ENCODE measurements at regions not wholly inside any gene's neighbourhood (a gene's known extent, or its start where the extent isn't known, plus 50 kb on each side); places are given as distances from the start of the nearest gene placed in this dataset.

DNA sequence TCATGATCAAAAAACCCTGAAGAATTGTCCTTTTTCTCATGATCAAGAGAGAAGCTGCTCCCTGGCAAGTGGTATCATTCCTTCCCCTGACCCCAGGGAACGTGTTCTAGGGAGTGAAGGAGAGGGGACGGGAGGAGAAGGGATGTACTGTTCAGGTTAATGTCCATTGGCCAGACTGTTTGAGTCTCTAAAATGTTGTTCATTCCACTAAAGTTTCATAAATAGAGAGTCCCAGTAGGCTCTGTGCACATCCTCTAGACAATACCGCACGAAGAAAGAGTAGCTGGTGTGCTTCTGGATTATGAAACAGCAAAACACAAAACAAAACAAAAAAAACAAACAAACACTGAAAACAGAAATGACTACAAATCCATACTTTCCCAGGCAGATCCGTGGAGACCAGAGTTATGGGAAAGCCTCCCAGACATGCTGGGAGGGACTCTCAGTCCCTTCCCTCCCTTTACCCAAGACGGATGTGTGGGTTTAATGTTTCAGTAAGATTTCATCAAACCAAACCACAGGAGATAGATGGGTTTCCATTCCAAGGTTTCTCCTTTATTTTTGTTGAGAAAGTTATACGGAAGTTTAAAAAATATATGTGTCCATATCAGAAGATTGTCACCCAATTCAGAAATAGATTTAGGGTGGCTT, 66.5 kb upstream of the TNS3 start:
- Histone ChIP-seq H3K4me1 (ENCODE audit: insufficient read depth, low read length) (peaks cover 8% of the 10 kb centered on the region; the same call in 1 of the 2 replicates), H3K36me3 (ENCODE audit: insufficient read depth, low read length) (no peaks in the 10 kb centered on the region), H3K9me3 (ENCODE audit: control insufficient read depth, insufficient read depth, low read length) (no peaks in the 10 kb centered on the region), H3K9ac (ENCODE audit: low read depth, low read length) (no peak overlapping the region)

- no peaks in the 10 kb centered on the region for H3K9me3 ChIP-seq (ENCODE audit: control insufficient read depth, insufficient read depth, low read length)
- peaks cover 8% of the 10 kb centered on the region; the same call in 1 of the 2 replicates for H3K4me1 ChIP-seq (ENCODE audit: insufficient read depth, low read length)
- H3K36me3 ChIP-seq (ENCODE audit: insufficient read depth, low read length) = no peaks in the 10 kb centered on the region
- H3K9ac ChIP-seq (ENCODE audit: low read depth, low read length) = no peak overlapping the region
Observed at GRCh38 chr7:47647918-47648250, 66.0 kb upstream of the TNS3 start.

DNA sequence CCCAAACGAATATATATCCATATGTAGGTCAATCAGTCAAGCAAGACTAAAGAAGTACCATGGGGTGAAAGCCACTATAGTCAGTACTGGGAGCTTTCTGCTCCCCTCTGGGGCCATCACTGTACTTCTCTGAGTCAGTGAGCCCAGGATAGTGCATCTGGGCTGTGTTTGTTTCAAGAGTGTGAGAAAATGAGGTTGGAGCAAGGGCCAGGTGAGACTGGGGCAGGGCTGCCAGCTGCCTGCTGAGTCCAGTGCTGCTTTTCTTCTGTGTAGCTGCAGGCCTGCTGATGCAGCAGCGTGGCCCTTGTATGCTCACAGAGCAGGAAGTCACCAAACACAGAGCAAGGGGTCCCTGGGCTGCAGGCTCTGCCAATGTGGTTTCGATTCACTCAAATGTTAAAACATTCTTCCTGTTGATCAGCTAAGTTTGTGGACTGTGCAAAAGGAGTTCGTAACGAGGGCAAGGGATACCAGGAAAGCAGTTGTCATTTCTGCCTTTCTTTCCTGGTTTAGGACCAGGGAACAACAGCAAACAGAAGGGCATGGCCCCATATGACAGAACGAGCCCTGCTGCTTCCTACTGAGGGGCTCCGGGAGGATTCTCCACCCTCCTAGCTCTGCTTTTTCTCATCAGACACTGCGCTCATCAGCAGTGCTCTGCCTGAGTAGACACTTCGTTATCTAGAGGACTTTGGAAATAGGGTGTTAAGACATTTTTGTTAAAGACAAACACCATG, 65.4 kb upstream of the TNS3 start:
- H3K36me3 ChIP-seq (ENCODE audit: insufficient read depth, low read length) = no peaks in the 10 kb centered on the region
- H3K9me3 ChIP-seq (ENCODE audit: control insufficient read depth, insufficient read depth, low read length) = no peaks in the 10 kb centered on the region
- H3K4me1 ChIP-seq (ENCODE audit: insufficient read depth, low read length) = peaks cover 8% of the 10 kb centered on the region; the same call in 1 of the 2 replicates
- H3K9ac ChIP-seq (ENCODE audit: low read depth, low read length) = no peak overlapping the region

DNA sequence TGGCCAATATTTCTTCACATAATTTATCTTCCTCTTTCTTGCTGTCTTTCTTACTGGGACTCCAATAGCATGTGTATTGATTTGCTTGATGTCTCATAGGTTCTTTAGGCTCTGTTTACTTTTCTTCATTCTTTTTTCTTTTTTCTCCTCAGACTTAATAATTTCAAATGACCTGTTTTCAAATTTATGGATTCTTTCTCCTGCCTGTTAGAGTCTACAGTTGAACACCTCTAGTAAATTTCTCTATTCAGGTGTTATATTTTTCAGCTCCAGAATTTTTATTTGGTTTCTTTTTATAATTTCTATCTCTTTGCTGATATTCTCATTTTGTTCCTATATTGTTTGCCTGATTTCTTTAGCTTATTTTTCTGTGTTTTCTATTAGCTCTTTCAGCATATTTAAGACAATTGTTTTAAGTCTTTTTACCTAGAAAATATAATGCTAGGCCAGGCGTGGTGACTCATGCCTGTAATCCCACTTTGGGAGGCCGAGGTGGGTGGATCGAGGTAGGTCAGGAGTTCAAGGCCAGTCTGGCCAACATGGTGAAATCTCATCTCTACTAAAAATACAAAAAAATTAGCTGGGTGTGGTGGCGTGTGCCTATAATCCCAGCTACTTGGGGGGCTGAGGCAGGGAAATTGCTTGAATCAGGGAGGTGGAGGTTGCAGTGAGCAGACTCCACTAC, 61.9 kb upstream of the TNS3 start:
- H3K4me1 ChIP-seq (ENCODE audit: insufficient read depth, low read length) = peaks cover 12% of the 10 kb centered on the region; the same call in 1 of the 2 replicates
- no peak overlapping the region for H3K9ac ChIP-seq (ENCODE audit: low read depth, low read length)
- H3K36me3 ChIP-seq (ENCODE audit: insufficient read depth, low read length) = no peaks in the 10 kb centered on the region
- H3K9me3 ChIP-seq (ENCODE audit: control insufficient read depth, insufficient read depth, low read length) = no peaks in the 10 kb centered on the region

- H3K9ac ChIP-seq (ENCODE audit: low read depth, low read length) = no peak overlapping the region
- no peaks in the 10 kb centered on the region for H3K9me3 ChIP-seq (ENCODE audit: control insufficient read depth, insufficient read depth, low read length)
- no peaks in the 10 kb centered on the region for H3K36me3 ChIP-seq (ENCODE audit: insufficient read depth, low read length)
- peaks cover 16% of the 10 kb centered on the region; the same call in 1 of the 2 replicates for H3K4me1 ChIP-seq (ENCODE audit: insufficient read depth, low read length)
Observed at GRCh38 chr7:47640265-47640664, 58.4 kb upstream of the TNS3 start.

DNA sequence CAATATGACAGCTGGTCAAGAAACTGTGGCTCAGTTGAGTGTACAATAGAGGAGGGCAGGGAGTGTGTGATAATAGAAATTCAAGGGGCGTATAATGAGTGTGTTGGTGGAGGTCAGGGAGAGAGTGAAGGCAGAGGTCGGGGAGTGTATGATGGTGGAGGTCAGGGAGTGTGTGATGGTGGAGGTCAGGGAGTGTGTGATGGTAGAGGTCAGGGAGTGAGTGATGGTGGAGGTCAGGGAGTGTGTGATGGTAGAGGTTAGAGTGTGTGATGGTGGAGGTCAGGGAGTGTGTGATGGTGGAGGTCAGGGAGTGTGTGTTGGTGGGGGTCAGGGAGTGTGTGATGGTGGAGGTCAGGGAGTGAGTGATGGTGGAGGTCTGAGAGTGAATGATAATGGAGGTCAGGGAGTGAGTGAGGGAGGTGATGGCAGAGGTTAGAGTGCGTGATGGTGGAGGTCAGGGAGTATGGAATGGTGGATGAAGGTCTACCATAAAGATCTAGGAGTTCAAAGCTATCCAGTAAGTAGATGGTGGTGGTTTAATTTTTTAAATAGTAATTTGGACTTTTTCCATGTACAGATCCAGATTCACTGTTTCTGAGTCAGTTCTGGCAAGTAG, 57.7 kb upstream of the TNS3 start:
- Histone ChIP-seq H3K9me3 (ENCODE audit: control insufficient read depth, insufficient read depth, low read length) (no peaks in the 10 kb centered on the region), H3K4me1 (ENCODE audit: insufficient read depth, low read length) (peaks cover 21% of the 10 kb centered on the region; the same call in 1 of the 2 replicates)

GRCh38 chr7:47638679-47639315, 56.9 kb upstream of the TNS3 start:
- peaks cover 21% of the 10 kb centered on the region; the same call in 1 of the 2 replicates for H3K4me1 ChIP-seq (ENCODE audit: insufficient read depth, low read length)
- H3K9me3 ChIP-seq (ENCODE audit: control insufficient read depth, insufficient read depth, low read length) = no peaks in the 10 kb centered on the region
- H3K36me3 ChIP-seq (ENCODE audit: insufficient read depth, low read length) = no peaks in the 10 kb centered on the region
- H3K9ac ChIP-seq (ENCODE audit: low read depth, low read length) = no peak overlapping the region

More for the DNA sequence above, 57.7 kb upstream of the TNS3 start:
- H3K9ac ChIP-seq (ENCODE audit: low read depth, low read length) = no peak overlapping the region
- no peaks in the 10 kb centered on the region for H3K36me3 ChIP-seq (ENCODE audit: insufficient read depth, low read length)

GRCh38 chr7:47636433-47637175, 54.7 kb upstream of the TNS3 start:
- Histone ChIP-seq H3K9me3 (ENCODE audit: control insufficient read depth, insufficient read depth, low read length) (no peaks in the 10 kb centered on the region), H3K4me1 (ENCODE audit: insufficient read depth, low read length) (peaks cover 21% of the 10 kb centered on the region; the same call in 1 of the 2 replicates), H3K9ac (ENCODE audit: low read depth, low read length) (no peak overlapping the region), H3K36me3 (ENCODE audit: insufficient read depth, low read length) (no peaks in the 10 kb centered on the region)

GRCh38 chr7:47636081-47636432, 54.1 kb upstream of the TNS3 start:
- Histone ChIP-seq H3K4me1 (ENCODE audit: insufficient read depth, low read length) (peaks cover 21% of the 10 kb centered on the region; the same call in 1 of the 2 replicates), H3K9ac (ENCODE audit: low read depth, low read length) (no peak overlapping the region), H3K9me3 (ENCODE audit: control insufficient read depth, insufficient read depth, low read length) (no peaks in the 10 kb centered on the region), H3K36me3 (ENCODE audit: insufficient read depth, low read length) (no peaks in the 10 kb centered on the region)

GRCh38 chr7:47635091-47636080, 53.5 kb upstream of the TNS3 start:
- peaks cover 18% of the 10 kb centered on the region; the same call in 1 of the 2 replicates for H3K4me1 ChIP-seq (ENCODE audit: insufficient read depth, low read length)
- no peaks in the 10 kb centered on the region for H3K36me3 ChIP-seq (ENCODE audit: insufficient read depth, low read length)
- H3K9ac ChIP-seq (ENCODE audit: low read depth, low read length) = peak overlapping the region; percentile 32; the same call in 1 of the 2 replicates
- H3K9me3 ChIP-seq (ENCODE audit: control insufficient read depth, insufficient read depth, low read length) = no peaks in the 10 kb centered on the region

DNA sequence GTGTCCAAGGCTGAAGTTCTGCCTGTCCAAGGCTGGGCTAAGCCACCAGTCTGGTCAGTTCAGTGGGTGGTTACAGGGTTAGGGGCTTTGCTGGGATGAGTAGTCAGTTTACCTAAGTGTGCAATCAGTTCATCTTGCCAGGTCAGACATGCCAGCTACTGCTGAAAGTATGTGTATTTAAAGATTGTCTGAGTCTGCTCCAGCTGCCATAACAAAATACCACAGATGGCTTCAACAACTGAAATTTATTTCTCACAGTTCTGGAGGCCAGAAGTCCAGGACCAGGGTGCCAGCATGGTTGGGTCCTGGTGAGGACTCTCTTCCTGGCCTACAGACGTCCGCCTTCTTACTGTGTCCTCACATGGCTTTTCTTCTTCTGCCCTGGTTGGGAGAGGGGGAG, 52.4 kb upstream of the TNS3 start:
- Histone ChIP-seq H3K36me3 (ENCODE audit: insufficient read depth, low read length) (no peaks in the 10 kb centered on the region), H3K9ac (ENCODE audit: low read depth, low read length) (no peak overlapping the region), H3K9me3 (ENCODE audit: control insufficient read depth, insufficient read depth, low read length) (no peaks in the 10 kb centered on the region), H3K4me1 (ENCODE audit: insufficient read depth, low read length) (peaks cover 18% of the 10 kb centered on the region; the same call in 1 of the 2 replicates)

- no peak overlapping the region for H3K9ac ChIP-seq (ENCODE audit: low read depth, low read length)
- H3K9me3 ChIP-seq (ENCODE audit: control insufficient read depth, insufficient read depth, low read length) = no peaks in the 10 kb centered on the region
- H3K4me1 ChIP-seq (ENCODE audit: insufficient read depth, low read length) = peaks cover 18% of the 10 kb centered on the region; the same call in 1 of the 2 replicates
- no peaks in the 10 kb centered on the region for H3K36me3 ChIP-seq (ENCODE audit: insufficient read depth, low read length)
Observed at GRCh38 chr7:47633134-47633533, 51.2 kb upstream of the TNS3 start.
